Trophoblast cell (in vitro differentiated cells and primary cell): ENCODE measurements at regions not wholly inside any gene's neighbourhood (a gene's known extent, or its start where the extent isn't known, plus 50 kb on each side); places are given as distances from the start of the nearest gene placed in this dataset.

Experiments
- DNase-seq, 2 donors: peaks; one replicate each; pipeline ENCODE4 v3.0.0-alpha.2; 2016
- H2AFZ ChIP-seq: 2 replicates; pipeline ENCODE4 v1.6.1; 2013; ENCODE audit warnings: low read length, moderate library complexity, mild to moderate bottlenecking; ENCODE audit not compliant: insufficient read depth, poor library complexity
- H2AK5ac ChIP-seq: 2 replicates; pipeline ENCODE4 v1.6.1; 2013; ENCODE audit warnings: mild to moderate bottlenecking, low read length
- H2BK120ac ChIP-seq: 2 replicates; pipeline ENCODE4 v1.6.1; 2013; ENCODE audit warnings: low read length, mild to moderate bottlenecking, moderate library complexity; ENCODE audit not compliant: insufficient read depth, poor library complexity
- H2BK12ac ChIP-seq: 2 replicates; pipeline ENCODE4 v1.6.1; 2013; ENCODE audit warnings: mild to moderate bottlenecking, low read length, moderate library complexity
- H2BK5ac ChIP-seq: 2 replicates; pipeline ENCODE4 v1.6.1; 2013; ENCODE audit warnings: low read length, low read depth, moderate library complexity, mild to moderate bottlenecking; ENCODE audit not compliant: poor library complexity
- H3K14ac ChIP-seq: 2 replicates; pipeline ENCODE4 v1.6.1; 2013; ENCODE audit warnings: mild to moderate bottlenecking, low read length
- H3K18ac ChIP-seq: 2 replicates; pipeline ENCODE4 v1.6.1; 2013; ENCODE audit warnings: mild to moderate bottlenecking, low read length
- H3K23ac ChIP-seq: 2 replicates; pipeline ENCODE4 v1.6.1; 2013; ENCODE audit warnings: low read length
- H3K27ac ChIP-seq: 2 replicates; pipeline ENCODE4 v1.5.1; 2013; ENCODE audit warnings: low read depth, mild to moderate bottlenecking, inconsistent platforms, low read length, moderate library complexity
- H3K27me3 ChIP-seq: 2 replicates; pipeline ENCODE4 v1.6.1; 2013; ENCODE audit warnings: inconsistent platforms, mild to moderate bottlenecking, low read length, moderate library complexity; ENCODE audit not compliant: insufficient read depth
- H3K36me3 ChIP-seq, 2 experiments: 1 replicate in 1 of 2; 2 replicates in 1 of 2; pipeline ENCODE4 v1.6.1; 2013; ENCODE audit warnings: low read length in 2 of 2, mild to moderate bottlenecking in 2 of 2, moderate library complexity in 1 of 2; ENCODE audit not compliant: insufficient read depth in 2 of 2, control insufficient read depth in 1 of 2
- H3K4ac ChIP-seq: 2 replicates; pipeline ENCODE4 v1.6.1; 2013; ENCODE audit warnings: low read depth, mild to moderate bottlenecking, low read length, moderate library complexity
- H3K4me1 ChIP-seq, 2 experiments: 1 replicate in 1 of 2; 2 replicates in 1 of 2; pipeline ENCODE4 v1.6.1; 2013; ENCODE audit warnings: low read length in 2 of 2, mild to moderate bottlenecking in 2 of 2, moderate library complexity in 1 of 2; ENCODE audit not compliant: insufficient read depth in 2 of 2, control insufficient read depth in 1 of 2
- H3K4me2 ChIP-seq: 2 replicates; pipeline ENCODE4 v1.6.1; 2013; ENCODE audit warnings: inconsistent platforms, mild to moderate bottlenecking, low read length, moderate library complexity
- H3K4me3 ChIP-seq: 2 replicates; pipeline ENCODE4 v1.5.1; 2013; ENCODE audit warnings: mild to moderate bottlenecking, low read depth, low read length, inconsistent platforms
- H3K79me1 ChIP-seq: one replicate; pipeline ENCODE4 v1.6.1; 2013; ENCODE audit warnings: low read length
- H3K79me2 ChIP-seq: 2 replicates; pipeline ENCODE4 v1.6.1; 2013; ENCODE audit warnings: low read length, mild to moderate bottlenecking; ENCODE audit not compliant: control insufficient read depth, insufficient read depth, poor library complexity
- H3K9ac ChIP-seq: 2 replicates; pipeline ENCODE4 v1.6.1; 2013; ENCODE audit warnings: mild to moderate bottlenecking, low read length
- H3K9me3 ChIP-seq: 2 replicates; pipeline ENCODE4 v1.6.1; 2013; ENCODE audit warnings: low read depth, mild to moderate bottlenecking, control low read depth, inconsistent platforms, low read length; ENCODE audit not compliant: insufficient read depth
- H4K12ac ChIP-seq: 2 replicates; pipeline ENCODE4 v1.6.1; 2013; ENCODE audit warnings: low read depth, mild to moderate bottlenecking, low read length, moderate library complexity
- H4K8ac ChIP-seq: 2 replicates; pipeline ENCODE4 v1.6.1; 2013; ENCODE audit warnings: low read depth, mild to moderate bottlenecking, low read length, moderate library complexity
- H4K91ac ChIP-seq: one replicate; pipeline ENCODE4 v1.6.1; 2013; ENCODE audit warnings: low read depth, mild to moderate bottlenecking, low read length, moderate library complexity
- WGBS: extraction: QIAGEN DNeasy Blood & Tissue Kit; methylation state at CpG from one replicate; pipeline ENCODE4 v1.1.7; 2013; ENCODE audit warnings: missing lambda C conversion rate; ENCODE audit not compliant: insufficient read length, insufficient coverage; ENCODE audit errors: extremely low coverage; 5-methylcytosine and 5-hydroxymethylcytosine counted together

DNA sequence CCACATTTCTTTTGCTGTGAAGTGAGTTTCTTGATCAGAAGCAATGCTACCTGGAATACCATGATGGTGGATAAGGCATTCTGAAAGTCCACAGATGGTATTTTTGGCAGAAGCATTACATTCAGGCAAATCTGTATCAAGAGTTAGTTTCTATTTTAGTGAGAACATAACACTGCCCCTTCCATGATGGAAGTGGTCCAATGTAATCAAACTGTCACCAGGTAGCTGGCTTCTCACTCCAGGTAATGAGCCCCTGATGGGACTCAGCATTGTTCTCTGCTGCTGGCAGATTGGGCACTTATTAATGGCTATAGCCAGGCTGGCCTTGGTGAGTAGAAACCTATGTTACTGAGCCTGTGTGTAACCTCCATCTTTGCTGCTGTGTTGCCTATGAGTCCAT, 80.7 kb downstream of the KCNA5 start:
- no peak overlapping the region for H2AK5ac ChIP-seq

DNA sequence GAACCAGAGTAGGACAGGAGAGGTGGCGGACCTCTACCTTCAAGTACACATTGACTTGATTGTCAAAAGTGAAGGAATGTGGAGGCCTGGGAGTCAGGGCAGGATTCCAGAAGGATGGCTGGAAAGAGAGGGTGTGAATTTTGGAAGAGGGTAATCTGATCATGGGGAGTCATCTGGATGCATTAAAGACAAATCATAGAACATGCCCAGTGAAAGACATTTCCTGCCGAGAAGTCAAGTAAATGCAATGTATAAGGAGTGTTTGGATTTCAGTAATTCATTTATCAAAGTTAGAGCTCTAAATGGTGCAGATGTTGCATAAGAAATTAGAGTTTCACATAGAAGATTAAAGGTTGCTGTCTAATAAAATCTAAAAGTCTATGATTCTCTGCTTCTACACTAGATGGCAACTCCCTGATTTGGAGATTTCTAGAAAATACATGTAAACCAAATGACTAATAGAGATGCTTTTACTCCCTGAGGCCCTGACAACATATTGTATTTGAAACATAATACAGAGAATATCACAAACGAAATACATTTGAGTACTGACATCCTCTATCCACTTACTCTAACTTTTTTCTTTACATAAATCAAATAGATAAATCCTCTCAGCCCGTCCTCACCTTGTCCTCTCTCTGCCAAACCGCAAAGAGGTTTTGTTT, 91.3 kb downstream of the KCNA5 start:
- no peak overlapping the region for H3K27ac ChIP-seq
- no peak overlapping the region for H2AK5ac ChIP-seq
- no peak overlapping the region for H2AFZ ChIP-seq
- no peak overlapping the region for H3K4ac ChIP-seq
- no peaks in the 10 kb centered on the region for H3K79me2 ChIP-seq
- DNase-seq, result no peak
- no peak overlapping the region for H4K8ac ChIP-seq
- H3K36me3 ChIP-seq, result no peaks in the 10 kb centered on the region
- no peak overlapping the region for H4K91ac ChIP-seq
- no peak overlapping the region for H4K12ac ChIP-seq
- no peak overlapping the region for H3K4me3 ChIP-seq
- no peak overlapping the region for H3K4me2 ChIP-seq
- no peak overlapping the region for H3K23ac ChIP-seq
- H3K79me1 ChIP-seq, result no peaks in the 10 kb centered on the region
- no peak overlapping the region for H2BK12ac ChIP-seq
- H3K9me3 ChIP-seq, result no peaks in the 10 kb centered on the region
- H2BK5ac ChIP-seq, result no peak overlapping the region
- H3K9ac ChIP-seq, result no peak overlapping the region
- H2BK120ac ChIP-seq, result no peak overlapping the region
- H3K14ac ChIP-seq, result no peak overlapping the region
- H3K27me3 ChIP-seq, result no peaks in the 10 kb centered on the region
- no peaks in the 10 kb centered on the region for H3K4me1 ChIP-seq
- no peak overlapping the region for H3K18ac ChIP-seq
- 100% methylated on average over 1 of the region's 5 CpGs for WGBS

More for the DNA sequence above, 80.7 kb downstream of the KCNA5 start:
- Histone ChIP-seq H3K79me2 (no peaks in the 10 kb centered on the region), H3K9me3 (no peaks in the 10 kb centered on the region), H4K91ac (no peak overlapping the region), H2BK5ac (no peak overlapping the region), H4K8ac (no peak overlapping the region), H3K27ac (no peak overlapping the region), H2BK12ac (no peak overlapping the region), H2BK120ac (no peak overlapping the region), H4K12ac (no peak overlapping the region), H3K4ac (no peak overlapping the region), H3K4me2 (no peak overlapping the region), H3K4me3 (no peak overlapping the region), H2AFZ (no peak overlapping the region), H3K23ac (no peak overlapping the region), H3K27me3 (no peaks in the 10 kb centered on the region), H3K9ac (no peak overlapping the region), H3K14ac (no peak overlapping the region), H3K18ac (no peak overlapping the region), H3K79me1 (no peaks in the 10 kb centered on the region), H3K36me3 (no peaks in the 10 kb centered on the region), H3K4me1 (no peaks in the 10 kb centered on the region)
- DNase-seq, result no peak

DNA sequence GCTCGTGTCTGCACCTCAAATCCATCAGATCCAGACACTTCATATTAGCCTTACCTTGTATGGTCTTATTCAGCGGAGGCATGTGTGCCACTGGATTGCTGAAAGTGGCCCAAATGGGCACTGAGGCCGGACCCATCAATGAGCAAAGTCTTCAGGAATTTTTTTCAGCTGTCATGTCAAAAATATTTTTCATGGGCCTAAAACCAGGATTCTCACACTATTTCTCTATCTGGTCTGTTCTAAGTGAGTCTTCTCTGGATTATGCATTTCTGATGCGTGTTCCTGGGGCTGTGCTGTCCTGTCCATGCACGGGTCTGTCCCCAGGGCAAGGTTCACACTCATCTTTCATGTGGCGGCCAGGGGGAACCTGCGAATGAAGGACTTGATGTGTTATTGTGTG, 94.6 kb downstream of the KCNA5 start:
- WGBS, result no CpG with 5 or more reads among the region's 7 CpGs
- no peaks in the 10 kb centered on the region for H3K27me3 ChIP-seq

DNA sequence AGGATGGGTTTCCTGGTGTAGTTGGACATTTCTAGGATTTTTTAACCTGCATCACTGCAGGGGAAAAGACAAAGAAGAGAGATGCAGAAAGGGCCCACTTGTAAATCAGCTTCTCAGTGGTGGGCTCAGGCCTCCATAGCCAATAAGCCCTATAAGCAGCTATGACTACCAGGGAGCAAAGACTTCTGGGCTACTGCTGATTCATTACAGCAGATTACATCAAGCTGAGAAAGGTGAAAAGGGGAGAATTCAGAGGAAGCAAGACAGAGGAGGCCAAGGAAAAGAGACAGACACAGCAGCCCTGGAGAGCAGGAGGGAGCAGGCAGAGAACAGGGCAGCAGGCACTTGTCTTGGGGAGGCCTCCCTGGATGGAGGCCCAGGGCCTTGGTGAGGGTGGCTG, 95.2 kb downstream of the KCNA5 start:
- Histone ChIP-seq H3K14ac (no peak overlapping the region), H2AFZ (no peak overlapping the region), H3K9ac (no peak overlapping the region), H3K36me3 (no peaks in the 10 kb centered on the region), H2BK120ac (no peak overlapping the region), H3K27me3 (no peaks in the 10 kb centered on the region), H4K12ac (no peak overlapping the region), H3K4me2 (no peak overlapping the region), H3K4me1 (no peaks in the 10 kb centered on the region), H3K18ac (no peak overlapping the region), H3K9me3 (peaks cover 1% of the 10 kb centered on the region), H3K23ac (no peak overlapping the region), H3K4ac (no peak overlapping the region), H4K8ac (no peak overlapping the region), H3K79me2 (no peaks in the 10 kb centered on the region), H3K4me3 (no peak overlapping the region), H3K79me1 (no peaks in the 10 kb centered on the region), H2BK5ac (no peak overlapping the region), H2AK5ac (no peak overlapping the region), H4K91ac (no peak overlapping the region), H3K27ac (no peak overlapping the region), H2BK12ac (no peak overlapping the region)
- DNase-seq, result no peak

More for the DNA sequence above, 94.6 kb downstream of the KCNA5 start:
- Histone ChIP-seq H3K4me1 (no peaks in the 10 kb centered on the region), H3K14ac (no peak overlapping the region), H3K27ac (no peak overlapping the region), H3K4me3 (no peak overlapping the region), H3K4ac (no peak overlapping the region), H3K4me2 (no peak overlapping the region), H3K18ac (no peak overlapping the region), H3K36me3 (no peaks in the 10 kb centered on the region), H3K9me3 (peaks cover 1% of the 10 kb centered on the region), H4K8ac (no peak overlapping the region), H3K79me2 (no peaks in the 10 kb centered on the region), H2BK5ac (no peak overlapping the region), H2AFZ (no peak overlapping the region), H3K79me1 (no peaks in the 10 kb centered on the region), H2AK5ac (no peak overlapping the region), H4K12ac (no peak overlapping the region), H4K91ac (no peak overlapping the region), H3K23ac (no peak overlapping the region), H3K9ac (no peak overlapping the region), H2BK120ac (no peak overlapping the region), H2BK12ac (no peak overlapping the region)
- no peak for DNase-seq
